HG03575 (cell line): ENCODE measurements at regions not wholly inside any gene's neighbourhood (a gene's known extent, or its start where the extent isn't known, plus 50 kb on each side); places are given as distances from the start of the nearest gene placed in this dataset.
"Not testable (repeated sequence)": the region's sequence is repeated elsewhere in the genome, so short reads cannot be mapped to it uniquely, and the experiment has no call there.

Experiments
- ATAC-seq: cut with Tn5 transposase; IDR thresholded peaks from one replicate; pipeline ENCODE4 v1.9.1; 2021; ENCODE audit not compliant: unreplicated experiment, insufficient number of reproducible peaks, low FRiP score; ENCODE audit errors: extremely low read depth

GRCh38 chr6:99145738-99146137 is 198.0 kb upstream of the FBXL4 start:
- no peak for ATAC-seq

GRCh38 chr6:99143108-99143861 is 195.5 kb upstream of the FBXL4 start:
- ATAC-seq, result no peak

GRCh38 chr6:99141906-99142305 is 194.2 kb upstream of the FBXL4 start:
- not testable (repeated sequence) for ATAC-seq

GRCh38 chr6:99138445-99138844 is 190.7 kb upstream of the FBXL4 start:
- ATAC-seq, result no peak

GRCh38 chr6:99137314-99137713 is 189.6 kb upstream of the FBXL4 start:
- ATAC-seq, result no peak

- ATAC-seq, result no peak
Observed at GRCh38 chr6:99136488-99136887, 188.7 kb upstream of the FBXL4 start.

- ATAC-seq, result no peak
Observed at GRCh38 chr6:99132026-99132635, 184.4 kb upstream of the FBXL4 start.

- no peak for ATAC-seq
Observed at GRCh38 chr6:99130897-99131873, 183.4 kb upstream of the FBXL4 start.

- ATAC-seq, result no peak
Observed at GRCh38 chr6:99129835-99130234, 182.1 kb upstream of the FBXL4 start.

- ATAC-seq, result no peak
Observed at GRCh38 chr6:99121748-99122147, 174.0 kb upstream of the FBXL4 start.

GRCh38 chr6:99120641-99121040 is 172.9 kb upstream of the FBXL4 start:
- ATAC-seq, result no peak

- no peak for ATAC-seq
Observed at GRCh38 chr6:99119109-99120031, 171.6 kb upstream of the FBXL4 start.

GRCh38 chr6:99114769-99115406 is 167.1 kb upstream of the FBXL4 start:
- no peak for ATAC-seq

GRCh38 chr6:99111590-99111989 is 163.8 kb upstream of the FBXL4 start:
- ATAC-seq, result no peak

GRCh38 chr6:99110029-99110428 is 162.3 kb upstream of the FBXL4 start:
- no peak for ATAC-seq

- no peak for ATAC-seq
Observed at GRCh38 chr6:99104218-99104617, 156.5 kb upstream of the FBXL4 start.

- ATAC-seq, result no peak
Observed at GRCh38 chr6:99099243-99099642, 151.5 kb upstream of the FBXL4 start.

GRCh38 chr6:99096170-99096569 is 148.4 kb upstream of the FBXL4 start:
- no peak for ATAC-seq
